ENCODE measurements at regions not wholly inside any gene's neighbourhood (a gene's known extent, or its start where the extent isn't known, plus 50 kb on each side); places are given as distances from the start of the nearest gene placed in this dataset.
"Not testable (repeated sequence)": the region's sequence is repeated elsewhere in the genome, so short reads cannot be mapped to it uniquely, and the experiment has no call there.

GRCh38 chr21:15275615-15276235 lies 210.9 kb upstream of the NRIP1 start:
- DNase-seq (ENCODE audit: low read depth), result no peak

GRCh38 chr21:15276243-15276642 lies 211.4 kb upstream of the NRIP1 start:
- DNase-seq (ENCODE audit: low read depth), result no peak

- no peak for DNase-seq (ENCODE audit: low read depth)
Observed at GRCh38 chr21:15277466-15277865, 212.7 kb upstream of the NRIP1 start.

GRCh38 chr21:15278279-15278678 lies 213.5 kb upstream of the NRIP1 start:
- DNase-seq (ENCODE audit: low read depth), result no peak

GRCh38 chr21:15278851-15279250 lies 214.1 kb upstream of the NRIP1 start:
- DNase-seq (ENCODE audit: low read depth), result no peak

GRCh38 chr21:15279482-15279881 lies 214.7 kb upstream of the NRIP1 start:
- no peak for DNase-seq (ENCODE audit: low read depth)

- DNase-seq (ENCODE audit: low read depth), result no peak
Observed at GRCh38 chr21:15281714-15282113, 216.9 kb upstream of the NRIP1 start.

- no peak for DNase-seq (ENCODE audit: low read depth)
Observed at GRCh38 chr21:15282665-15283064, 217.9 kb upstream of the NRIP1 start.

- DNase-seq (ENCODE audit: low read depth), result no peak
Observed at GRCh38 chr21:15283138-15283537, 218.3 kb upstream of the NRIP1 start.

GRCh38 chr21:15283789-15284188 lies 219.0 kb upstream of the NRIP1 start:
- peak; percentile 64 for DNase-seq (ENCODE audit: low read depth)

- peak; percentile 59 for DNase-seq (ENCODE audit: low read depth)
Observed at GRCh38 chr21:15285556-15285955, 220.8 kb upstream of the NRIP1 start.

GRCh38 chr21:15289246-15289645 lies 224.4 kb upstream of the NRIP1 start:
- no peak for DNase-seq (ENCODE audit: low read depth)

- DNase-seq (ENCODE audit: low read depth), result peak; percentile 29
Observed at GRCh38 chr21:15289896-15290841, 225.4 kb upstream of the NRIP1 start.

GRCh38 chr21:15291621-15292266 lies 226.9 kb upstream of the NRIP1 start:
- no peak for DNase-seq (ENCODE audit: low read depth)

- peak; percentile 84 for DNase-seq (ENCODE audit: low read depth)
Observed at GRCh38 chr21:15293240-15293639, 228.4 kb upstream of the NRIP1 start.

- DNase-seq (ENCODE audit: low read depth), result no peak
Observed at GRCh38 chr21:15295875-15296274, 231.1 kb upstream of the NRIP1 start.

GRCh38 chr21:15297824-15298223 lies 233.0 kb upstream of the NRIP1 start:
- no peak for DNase-seq (ENCODE audit: low read depth)

GRCh38 chr21:15298306-15298705 lies 233.5 kb upstream of the NRIP1 start:
- no peak for DNase-seq (ENCODE audit: low read depth)

- not testable (repeated sequence) for DNase-seq (ENCODE audit: low read depth)
Observed at GRCh38 chr21:15298755-15299154, 234.0 kb upstream of the NRIP1 start.

GRCh38 chr21:15300131-15300530 lies 235.3 kb upstream of the NRIP1 start:
- DNase-seq (ENCODE audit: low read depth), result no peak

- DNase-seq (ENCODE audit: low read depth), result no peak
Observed at GRCh38 chr21:15301014-15301413, 236.2 kb upstream of the NRIP1 start.

- no peak for DNase-seq (ENCODE audit: low read depth)
Observed at GRCh38 chr21:15301736-15302135, 236.9 kb upstream of the NRIP1 start.
